ENCODE measurements at regions not wholly inside any gene's neighbourhood (a gene's known extent, or its start where the extent isn't known, plus 50 kb on each side); places are given as distances from the start of the nearest gene placed in this dataset.

- no peak for ATAC-seq (ENCODE audit: low FRiP score in 2 of 2)
- H3K4me3 ChIP-seq = no peak overlapping the region
- TF ChIP-seq POLR2A (IDR thresholded peaks at IDR 0.05) (no peak), POLR2AphosphoS5 (IDR thresholded peaks at IDR 0.05) (no peak), CTCF (IDR thresholded peaks at IDR 0.05) (no peak), EP300 (IDR thresholded peaks at IDR 0.05) (no peak)
- H3K27ac ChIP-seq = no peak overlapping the region
- WGBS, 2 donors = 53 to 54% methylated on average over 2 of the region's 2 CpGs
- H3K36me3 ChIP-seq = no peaks in the 10 kb centered on the region
- no peaks in the 10 kb centered on the region for H3K9me3 ChIP-seq
- DNase-seq = no peak
- H3K4me1 ChIP-seq = no peaks in the 10 kb centered on the region
- H3K27me3 ChIP-seq = no peaks in the 10 kb centered on the region
Observed at GRCh38 chr9:7871977-7872730, 72.6 kb upstream of the DMAC1 start.

GRCh38 chr9:7869340-7869739 is 69.8 kb upstream of the DMAC1 start:
- no peak overlapping the region for H3K27ac ChIP-seq
- 88 to 90% methylated on average over 2 of the region's 2 CpGs for WGBS, 2 donors
- no peaks in the 10 kb centered on the region for H3K27me3 ChIP-seq
- ATAC-seq (ENCODE audit: low FRiP score in 2 of 2) (no peak), DNase-seq (no peak)
- H3K4me3 ChIP-seq = no peak overlapping the region
- no peaks in the 10 kb centered on the region for H3K9me3 ChIP-seq
- no peaks in the 10 kb centered on the region for H3K36me3 ChIP-seq
- H3K4me1 ChIP-seq = no peaks in the 10 kb centered on the region
- TF ChIP-seq POLR2AphosphoS5 (IDR thresholded peaks at IDR 0.05) (no peak), EP300 (IDR thresholded peaks at IDR 0.05) (no peak), CTCF (IDR thresholded peaks at IDR 0.05) (no peak), POLR2A (IDR thresholded peaks at IDR 0.05) (no peak)

GRCh38 chr9:7862170-7862569 is 62.6 kb upstream of the DMAC1 start:
- H3K27ac ChIP-seq = no peak overlapping the region
- ATAC-seq (ENCODE audit: low FRiP score in 2 of 2) (no peak), DNase-seq (no peak)
- no peaks in the 10 kb centered on the region for H3K36me3 ChIP-seq
- 85 to 88% methylated on average over 2 of the region's 2 CpGs for WGBS, 2 donors
- H3K4me1 ChIP-seq = no peaks in the 10 kb centered on the region
- H3K9me3 ChIP-seq = no peaks in the 10 kb centered on the region
- no peaks in the 10 kb centered on the region for H3K27me3 ChIP-seq
- TF ChIP-seq POLR2A (IDR thresholded peaks at IDR 0.05) = no peak
- TF ChIP-seq EP300 (IDR thresholded peaks at IDR 0.05) = no peak
- TF ChIP-seq POLR2AphosphoS5 (IDR thresholded peaks at IDR 0.05) = no peak
- no peak for TF ChIP-seq CTCF (IDR thresholded peaks at IDR 0.05)
- no peak overlapping the region for H3K4me3 ChIP-seq

- Histone ChIP-seq H3K27me3 (no peaks in the 10 kb centered on the region), H3K4me3 (no peak overlapping the region), H3K4me1 (no peaks in the 10 kb centered on the region), H3K9me3 (no peaks in the 10 kb centered on the region), H3K36me3 (no peaks in the 10 kb centered on the region), H3K27ac (no peak overlapping the region)
- no peak for TF ChIP-seq EP300 (IDR thresholded peaks at IDR 0.05)
- TF ChIP-seq POLR2A (IDR thresholded peaks at IDR 0.05) = no peak
- no peak for TF ChIP-seq POLR2AphosphoS5 (IDR thresholded peaks at IDR 0.05)
- TF ChIP-seq CTCF (IDR thresholded peaks at IDR 0.05) = no peak
- ATAC-seq (ENCODE audit: low FRiP score in 2 of 2) = no peak
- 74 to 80% methylated on average over 2 of the region's 2 CpGs for WGBS, 2 donors
- DNase-seq = no peak
Observed at GRCh38 chr9:7861086-7861485, 61.5 kb upstream of the DMAC1 start.

GRCh38 chr9:7860335-7860709 is 60.7 kb upstream of the DMAC1 start:
- TF ChIP-seq CTCF (IDR thresholded peaks at IDR 0.05) (no peak), EP300 (IDR thresholded peaks at IDR 0.05) (no peak), POLR2A (IDR thresholded peaks at IDR 0.05) (no peak)
- H3K27me3 ChIP-seq = no peaks in the 10 kb centered on the region
- ATAC-seq (ENCODE audit: low FRiP score in 2 of 2) (no peak), DNase-seq (no peak)
- no peaks in the 10 kb centered on the region for H3K4me1 ChIP-seq
- H3K36me3 ChIP-seq = no peaks in the 10 kb centered on the region
- H3K4me3 ChIP-seq = no peak overlapping the region
- no peak overlapping the region for H3K27ac ChIP-seq
- H3K9me3 ChIP-seq = no peaks in the 10 kb centered on the region
- 80 to 94% methylated on average over 1 of the region's 1 CpG for WGBS, 2 donors
